Heart right ventricle (tissue), 16 donors: ENCODE measurements at regions not wholly inside any gene's neighbourhood (a gene's known extent, or its start where the extent isn't known, plus 50 kb on each side); places are given as distances from the start of the nearest gene placed in this dataset.

ENCODE experiments used
- ATAC-seq, 8 donors: fragments of 200-7000 bp; cut with Tn5 transposase; one replicate each; pipeline ENCODE4 v1.9.1; 2020; ENCODE audit warnings: mild to moderate bottlenecking in 8 of 8, moderate library complexity in 8 of 8, moderate number of reproducible peaks in 1 of 8
- DNase-seq, 2 donors: peaks; one replicate each; pipeline ENCODE4 v3.0.0-alpha.2; 2020
- H3K27ac ChIP-seq, 10 donors: fragments of 200-600 bp; sonication (generic) in 2 of 10; one replicate each; pipeline versions ENCODE4 v1.5.0 to v1.8.0; 2020 to 2022; ENCODE audit warnings: mild to moderate bottlenecking in 3 of 10
- H3K27me3 ChIP-seq, 7 donors: fragments of 200-600 bp; one replicate each; pipeline ENCODE4 v1.8.0; 2021 to 2022; ENCODE audit warnings: mild to moderate bottlenecking in 2 of 7
- H3K36me3 ChIP-seq, 9 donors: fragments of 200-600 bp; sonication (generic) in 1 of 9; one replicate each; pipeline versions ENCODE4 v1.5.0 to v1.8.0; 2020 to 2022; ENCODE audit warnings: mild to moderate bottlenecking in 2 of 9
- H3K4me1 ChIP-seq, 9 donors: fragments of 200-600 bp; sonication (generic) in 1 of 9; one replicate each; pipeline versions ENCODE4 v1.5.0 to v1.8.0; 2020 to 2022; ENCODE audit warnings: mild to moderate bottlenecking in 4 of 9
- H3K4me3 ChIP-seq, 10 donors: fragments of 200-600 bp; sonication (generic) in 2 of 10; one replicate each; pipeline versions ENCODE4 v1.5.0 to v1.8.0; 2020 to 2022; ENCODE audit warnings: mild to moderate bottlenecking in 7 of 10, moderate library complexity in 2 of 10
- H3K9me3 ChIP-seq, 11 donors: fragments of 200-600 bp in 10 of 11; sonication (generic) in 2 of 11; one replicate each; pipeline versions ENCODE4 v1.5.0 to v1.8.0; 2013 to 2022; ENCODE audit warnings: mild to moderate bottlenecking in 2 of 11, control low read depth in 1 of 11, moderate library complexity in 1 of 11
- CTCF ChIP-seq, 9 donors: fragments of 200-600 bp; sonication (generic) in 2 of 9; IDR thresholded peaks; one replicate each; pipeline versions ENCODE4 v1.5.0 to v1.8.0; 2021 to 2022; ENCODE audit warnings: antibody characterized with exemption in 9 of 9, mild to moderate bottlenecking in 5 of 9, moderate library complexity in 1 of 9
- WGBS, 2 donors: extraction: QIAGEN DNeasy Blood & Tissue Kit; methylation state at CpG; one replicate each; pipeline ENCODE4 v1.1.7; 2013; ENCODE audit warnings: inconsistent platforms in 1 of 2; 5-methylcytosine and 5-hydroxymethylcytosine counted together
- intact Hi-C, 10 donors: fragments of 100-400 bp; cut with DNase I; formaldehyde crosslinking; loops; one replicate each; pipeline versions ENCODE4 v1.11.1 to v1.14.2; 2022
- donor health status: Arrhythmogenic right ventricular cardiomyopathy.
- donor health status: ischemic (EF 13 %, LVEDD 7.1; RV severe dilation, severe dysfunction).
- donor health status: healthy with polysubstance abuse.
- donor health status: DM: no; HTN: yes; CAD: no.
- donor health status: DM: no; HTN: no; CAD: no.
- donor health status: ischemic (EF 25% LVEDD 6.9; RV normal size, moderate dysfunction).
- donor health status: ischemic (EF 25% LVEDD 5.7; RV mildly dilated, moderate dysfunction).
- donor health status: healthy.
- donor health status: DM: yes; HTN: yes; CAD: no.
- donor health status: Ischemic cardiomyopathy.
- donor health status: ischemic (EF 35%, LVEDD 5.7; RV mildly dilated, moderate dysfunction).
- donor health status: nonischemic (EF 11% LVEDD 7.7; RV severe dilation, severe dysfunction).
- donor health status: DM: yes; HTN: yes; CAD: no.
- donor health status: PGD.
- donor health status: ischemic (EF 29% LVEDD 5.4; RV normal size, mild dysfunction).
- donor health status: nonischemic (EF 23%, LVEDD 6.1; RV moderate dilation, normal function).

GRCh38 chr4:120130786-120131185 is 64.1 kb upstream of the MAD2L1 start:
- no peak for TF ChIP-seq CTCF (IDR thresholded peaks at IDR 0.05)
- no peak overlapping the region for H3K27ac ChIP-seq
- no peak for DNase-seq
- H3K4me1 ChIP-seq, result no peaks in the 10 kb centered on the region
- H3K4me3 ChIP-seq, result no peak overlapping the region
- no peaks in the 10 kb centered on the region for H3K36me3 ChIP-seq
- ATAC-seq, result no peak
- peaks cover 0 to under 1% (median 0%) of the 10 kb centered on the region in 11 donors for H3K9me3 ChIP-seq
- WGBS, 2 donors, result 75 to 86% methylated on average over 2 of the region's 2 CpGs
- no peaks in the 10 kb centered on the region for H3K27me3 ChIP-seq
- intact Hi-C loops, result no loop called here
